ENCODE measurements at regions not wholly inside any gene's neighbourhood (a gene's known extent, or its start where the extent isn't known, plus 50 kb on each side); places are given as distances from the start of the nearest gene placed in this dataset.

DNA sequence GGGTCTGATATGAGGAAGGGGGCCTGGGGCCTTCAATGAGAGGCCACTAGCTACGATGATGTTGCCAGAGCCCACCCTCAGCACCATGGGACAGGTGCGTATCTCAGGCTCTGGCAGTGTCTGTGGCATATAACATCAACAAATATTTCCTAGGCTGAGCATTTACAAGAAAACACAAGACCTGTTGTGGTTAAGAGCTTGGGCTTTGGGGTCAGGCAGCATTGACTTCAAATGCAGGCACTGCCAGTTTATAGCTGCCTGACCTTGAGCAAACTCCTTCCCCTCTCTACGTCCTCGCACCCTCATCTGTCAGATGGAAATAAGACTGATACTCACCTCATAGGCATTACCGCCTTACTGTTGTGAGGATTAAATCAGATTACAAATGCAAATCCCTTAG is 156.0 kb downstream of the KATNAL1 start:
- DNase-seq = no peak

DNA sequence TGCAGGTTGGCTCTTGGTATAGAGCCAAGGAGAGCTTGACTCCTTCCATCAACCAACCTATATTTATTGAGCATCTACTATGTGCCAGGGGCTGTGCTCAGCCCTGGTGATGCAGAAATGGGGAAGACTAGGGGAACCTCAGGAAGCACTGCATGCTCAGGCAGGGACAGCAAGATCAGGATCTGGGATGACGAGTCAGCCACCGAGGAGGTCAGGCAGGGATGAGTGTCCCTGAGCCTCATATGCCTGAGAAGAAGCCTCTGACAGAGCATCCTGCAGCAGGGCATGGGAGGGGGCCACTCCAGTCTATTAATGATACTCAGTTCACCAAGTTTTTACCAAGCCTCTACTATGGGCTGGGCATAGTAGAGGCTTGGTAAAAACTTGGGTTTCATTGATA is 158.1 kb downstream of the KATNAL1 start:
- no peak for DNase-seq

DNA sequence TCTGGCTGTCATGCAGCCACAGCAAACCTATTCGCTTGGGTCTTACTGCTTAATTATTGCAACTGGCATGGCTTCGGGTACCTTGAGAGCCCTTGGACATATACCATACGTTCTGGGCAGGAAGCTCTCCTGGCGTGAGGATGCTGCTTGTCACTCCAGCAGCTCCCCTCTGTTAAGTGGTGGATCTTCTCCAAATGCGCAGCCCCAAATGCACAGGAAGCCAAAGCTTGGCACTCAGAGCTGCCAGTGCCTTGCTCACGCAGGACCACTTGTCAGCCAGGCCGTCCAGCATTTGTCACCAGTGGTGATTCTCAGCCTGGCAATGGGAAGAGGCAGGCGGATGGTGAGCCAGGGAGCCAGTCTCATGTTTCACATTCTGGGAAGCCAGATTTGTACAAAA is 158.6 kb downstream of the KATNAL1 start:
- peak; percentile 27 for DNase-seq

DNA sequence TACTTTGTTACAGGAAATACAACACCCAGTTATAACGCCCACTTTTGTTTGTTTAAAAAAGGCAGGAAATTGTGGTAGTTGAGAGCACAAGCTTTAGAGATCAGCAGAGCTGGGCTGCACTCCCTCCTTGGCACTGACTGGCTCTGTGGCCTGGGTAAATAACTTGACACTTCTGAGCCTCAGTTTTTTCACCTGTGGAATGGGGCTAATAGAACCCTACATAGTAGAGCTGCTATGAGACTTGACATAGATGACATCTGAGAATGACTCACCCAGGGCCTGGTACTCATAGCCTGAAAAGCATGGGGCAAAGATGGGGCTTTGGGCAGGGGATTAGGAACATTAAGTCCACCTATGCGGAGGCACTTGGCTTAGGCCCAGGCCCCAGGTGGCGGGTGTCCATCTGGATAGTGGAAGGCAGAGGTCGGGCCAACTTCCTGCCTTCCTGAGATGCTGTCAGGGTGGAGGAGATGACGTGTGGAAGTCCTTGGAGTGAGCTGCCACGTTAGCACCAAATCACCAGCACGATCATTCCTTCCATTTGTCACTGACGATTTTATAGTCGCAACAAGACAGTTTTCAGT is 159.1 kb downstream of the KATNAL1 start:
- DNase-seq = no peak

DNA sequence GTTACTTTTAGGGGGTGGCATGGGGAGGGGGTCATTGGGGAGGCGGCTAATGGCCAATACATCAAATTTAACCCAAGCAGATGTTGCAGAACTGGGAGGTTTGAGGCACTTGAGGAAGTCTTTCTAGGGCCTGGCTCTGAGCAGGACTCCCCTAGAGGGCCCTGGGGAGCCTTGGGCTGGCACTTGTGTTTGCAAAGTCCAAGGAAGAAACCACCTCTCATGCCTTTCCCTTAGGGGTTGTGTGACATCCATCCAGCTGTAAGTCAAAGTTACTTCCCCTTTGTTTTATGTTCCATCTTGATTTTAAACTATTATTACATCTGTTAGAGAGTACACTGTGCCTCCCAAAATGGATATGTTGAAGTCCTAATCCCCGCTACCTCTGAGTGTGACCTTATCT is 159.9 kb downstream of the KATNAL1 start:
- DNase-seq = no peak

DNA sequence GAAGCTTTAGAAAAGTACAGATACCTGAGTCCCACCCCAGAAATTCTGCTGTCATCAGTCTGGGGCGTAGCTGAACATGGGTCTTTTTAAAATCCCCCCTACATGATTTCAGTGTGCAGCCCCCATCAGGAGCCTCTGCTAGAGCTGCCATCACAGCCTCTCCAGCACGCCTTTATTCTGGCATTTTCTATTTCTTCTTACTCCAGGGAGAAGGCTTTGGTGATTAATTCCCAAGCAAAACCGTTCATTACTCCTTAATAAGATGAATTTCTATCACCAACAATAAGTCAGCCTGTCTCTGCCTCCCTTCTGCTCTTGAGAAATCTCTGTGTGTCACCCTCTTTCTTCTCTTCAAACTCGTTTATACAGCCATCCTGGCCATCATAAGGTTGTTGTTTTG is 160.3 kb downstream of the KATNAL1 start:
- no peak for DNase-seq

DNA sequence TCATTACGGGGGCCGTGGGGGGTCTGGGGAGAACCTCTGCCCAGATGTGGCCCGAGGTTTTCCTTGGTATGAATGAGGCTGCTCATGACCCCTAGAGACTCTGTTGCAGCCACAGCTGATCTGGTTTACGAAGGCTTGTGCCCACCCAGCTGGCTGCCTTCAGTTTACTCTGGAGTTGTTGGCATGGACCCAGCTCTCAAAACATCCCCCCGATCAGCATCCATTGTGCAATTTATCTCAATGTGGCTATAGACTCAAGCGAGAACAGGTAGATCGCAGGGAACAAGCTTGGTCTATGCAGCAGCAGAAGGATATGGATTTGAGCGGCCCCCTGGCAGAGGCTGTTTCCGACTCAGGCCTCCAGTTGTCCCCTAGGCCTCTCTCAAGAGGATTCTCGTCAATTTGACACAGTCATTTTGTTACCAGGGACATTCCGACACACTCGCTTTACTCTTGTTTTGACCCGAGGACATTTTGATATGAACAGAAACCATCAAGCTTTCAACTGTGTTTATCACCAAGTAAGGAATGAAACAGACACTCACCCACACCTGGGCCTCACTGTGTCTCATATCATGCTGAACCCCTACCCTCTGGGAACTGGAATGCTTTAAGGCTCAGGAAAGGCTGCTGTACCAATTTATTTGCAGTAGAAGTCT is 161.5 kb downstream of the KATNAL1 start:
- DNase-seq = no peak

DNA sequence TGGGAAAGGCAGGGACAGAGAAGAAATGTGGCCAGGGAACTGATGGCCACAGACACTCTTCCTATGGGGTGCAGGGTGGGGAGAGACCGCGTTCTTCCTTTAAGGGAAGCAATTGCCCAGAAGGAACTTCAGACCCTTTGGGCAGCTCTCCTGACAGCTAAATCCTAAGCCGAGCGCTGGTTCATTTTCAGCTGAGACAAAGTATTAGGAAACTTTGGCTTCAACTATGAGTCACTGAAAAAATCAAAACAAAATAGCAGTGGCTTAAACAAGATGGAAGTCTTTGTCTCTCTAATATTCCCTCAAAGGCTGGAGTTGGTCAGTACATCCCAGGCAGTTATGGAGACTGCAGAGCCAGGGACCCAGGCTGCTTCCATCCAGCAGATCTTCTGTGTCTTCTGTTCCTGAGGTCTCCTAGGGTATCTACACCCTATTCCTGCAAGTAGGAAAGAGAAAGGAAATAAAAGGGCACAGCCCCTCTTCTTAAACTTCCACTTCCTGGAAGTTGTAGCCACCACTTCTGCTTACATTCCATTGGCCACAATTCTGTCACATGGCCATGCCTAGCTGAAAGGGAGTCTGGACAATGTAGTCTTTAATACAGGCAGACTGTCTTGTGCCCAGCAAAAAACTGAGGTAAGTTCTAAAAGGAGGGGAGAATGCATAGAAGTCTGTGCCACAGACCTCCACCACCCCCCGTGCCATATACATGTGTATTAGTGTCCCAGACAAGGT is 163.5 kb downstream of the KATNAL1 start:
- DNase-seq = no peak

DNA sequence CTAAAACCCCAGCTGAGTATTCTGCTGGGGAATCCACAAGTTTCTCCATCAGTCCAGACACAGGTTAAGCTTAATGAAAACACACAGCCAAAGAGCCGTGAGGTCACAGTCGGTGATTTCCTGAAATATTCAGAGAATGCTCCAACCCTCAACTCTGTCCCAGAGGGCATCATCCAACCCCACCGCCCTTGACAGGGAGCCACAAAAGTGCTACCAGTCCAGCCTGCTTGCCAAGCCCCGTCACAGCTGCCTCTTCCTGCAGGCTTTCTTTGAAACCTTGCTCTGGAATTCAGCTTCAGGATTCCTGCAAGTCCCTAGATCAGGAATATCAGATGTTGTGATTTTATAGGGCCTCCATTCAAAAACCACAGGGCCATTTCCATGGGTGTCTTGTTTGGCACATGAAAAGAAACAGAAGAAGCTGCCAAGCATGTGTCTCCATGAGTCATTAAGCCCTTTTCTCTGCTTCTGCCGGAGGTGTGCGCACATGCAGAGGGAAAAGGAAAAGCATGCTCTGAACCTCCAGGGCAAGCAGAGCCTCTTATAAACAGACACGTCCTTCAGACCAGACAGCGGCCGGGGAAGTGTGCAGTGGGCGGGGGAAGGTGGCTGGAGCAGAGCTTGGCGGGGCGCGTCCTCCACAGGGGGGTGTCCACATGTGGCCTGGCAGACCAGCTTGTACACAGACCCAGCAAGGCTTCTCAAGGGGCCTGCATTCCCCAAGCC is 164.7 kb downstream of the KATNAL1 start:
- no peak for DNase-seq

DNA sequence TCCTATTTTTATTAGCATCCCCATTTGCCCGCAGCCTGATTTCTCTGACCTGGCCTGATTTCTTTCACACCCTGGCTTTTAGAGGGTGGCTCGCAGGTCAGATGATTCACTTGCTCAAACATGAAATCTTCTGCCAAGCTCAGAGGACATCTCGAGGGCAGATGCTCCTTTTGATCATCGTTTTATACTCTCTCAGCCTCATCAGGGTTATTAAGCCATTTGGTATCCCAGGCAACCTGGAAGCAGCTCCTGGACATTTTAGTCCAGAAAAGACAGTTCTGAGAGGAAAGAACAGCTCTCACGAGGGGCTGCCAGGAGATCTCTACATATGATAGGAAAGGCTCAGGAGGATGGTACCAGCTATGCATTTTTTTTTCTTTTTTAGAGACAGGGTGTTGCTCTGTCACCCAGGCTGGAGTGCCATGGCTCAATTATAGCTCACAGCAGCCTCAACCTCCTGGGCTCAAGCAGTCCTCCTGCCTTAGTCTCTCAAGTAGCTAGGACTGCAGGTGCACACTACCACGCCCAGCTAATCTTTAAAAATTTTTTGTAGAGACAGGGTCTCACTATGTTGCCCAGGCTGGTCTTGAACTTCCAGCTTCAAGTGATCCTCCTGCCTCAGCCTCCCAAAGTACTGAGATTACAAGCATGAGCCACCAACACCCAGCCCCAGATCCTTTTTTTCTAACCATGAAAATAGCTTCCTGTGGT is 165.4 kb downstream of the KATNAL1 start:
- no peak for DNase-seq

DNA sequence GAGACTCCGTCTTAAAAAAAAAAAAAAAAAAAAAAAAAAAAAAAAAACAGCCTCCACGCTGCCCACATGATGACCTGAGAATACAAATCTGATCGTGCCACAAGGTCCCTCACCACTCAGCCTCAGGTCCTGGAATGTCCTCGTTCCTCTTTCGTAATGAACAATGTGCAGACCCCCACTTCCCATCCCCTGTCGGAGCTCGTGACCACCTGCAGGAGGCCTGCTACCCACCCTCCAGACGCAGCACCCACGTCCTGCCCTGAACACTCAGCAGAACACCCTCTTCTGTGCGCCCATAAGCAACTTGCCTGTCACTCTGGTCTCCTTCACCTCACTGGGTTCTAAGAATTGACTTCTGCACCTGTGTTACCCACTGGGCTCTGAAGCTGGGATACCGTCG is 166.4 kb downstream of the KATNAL1 start:
- DNase-seq = no peak

DNA sequence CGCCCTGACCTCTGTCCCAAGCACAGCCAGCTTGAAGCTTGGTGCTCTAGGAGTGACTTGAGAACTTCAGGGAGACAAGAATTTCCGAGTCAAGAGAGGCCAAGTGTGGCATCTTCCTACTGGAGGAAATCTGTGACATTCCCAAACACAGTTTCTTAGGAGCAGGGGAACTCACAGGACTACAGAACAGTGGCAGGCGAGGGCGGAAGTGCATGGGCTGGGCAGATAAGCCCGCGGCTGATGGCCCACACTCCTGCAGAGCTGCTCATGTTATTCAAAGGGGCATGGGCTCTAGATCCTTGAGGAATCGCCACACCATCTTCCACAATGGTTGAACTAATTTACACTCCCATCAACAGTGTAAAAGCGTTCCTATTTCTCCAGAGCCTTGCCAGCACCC is 168.8 kb downstream of the KATNAL1 start:
- DNase-seq = no peak

DNA sequence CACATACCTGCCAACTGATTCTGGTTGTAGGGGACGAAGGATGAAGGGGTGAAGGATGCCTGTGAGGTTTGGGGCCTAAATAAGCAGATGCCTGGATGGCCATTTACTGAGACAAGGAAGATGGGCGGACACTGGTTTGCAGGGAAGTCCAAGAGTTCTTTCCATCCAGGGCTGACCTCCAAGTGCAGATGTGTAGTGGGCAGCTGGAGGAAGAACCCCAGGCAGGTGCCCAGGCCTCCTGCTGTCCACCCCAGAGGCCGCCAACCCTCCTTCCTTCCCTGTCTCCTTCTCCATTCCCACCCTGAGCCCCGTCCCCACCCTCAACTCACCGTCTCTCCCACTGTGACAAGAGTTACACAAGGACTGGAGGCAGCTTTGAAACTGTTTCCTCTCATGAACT is 171.5 kb downstream of the KATNAL1 start:
- DNase-seq = no peak

DNA sequence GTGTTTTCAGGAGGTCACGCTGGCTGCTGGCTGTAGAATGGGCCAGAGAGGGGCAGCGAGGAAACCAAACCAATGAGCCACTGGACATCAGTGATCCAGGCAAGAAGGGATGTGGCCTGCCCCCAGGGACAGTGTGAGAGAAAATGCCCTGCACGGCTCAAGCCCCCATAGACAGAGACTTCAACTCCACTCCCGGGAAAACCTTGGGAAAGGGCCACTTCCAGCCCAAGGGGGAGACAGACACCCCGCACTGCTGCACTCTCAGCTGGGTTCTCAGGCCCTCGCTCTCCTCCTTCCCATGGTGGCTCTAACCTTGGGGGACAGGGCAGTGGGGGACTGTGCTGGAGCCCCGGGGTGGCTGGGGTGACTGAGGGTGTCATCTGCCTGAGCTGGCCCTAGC is 172.0 kb downstream of the KATNAL1 start:
- DNase-seq = no peak

DNA sequence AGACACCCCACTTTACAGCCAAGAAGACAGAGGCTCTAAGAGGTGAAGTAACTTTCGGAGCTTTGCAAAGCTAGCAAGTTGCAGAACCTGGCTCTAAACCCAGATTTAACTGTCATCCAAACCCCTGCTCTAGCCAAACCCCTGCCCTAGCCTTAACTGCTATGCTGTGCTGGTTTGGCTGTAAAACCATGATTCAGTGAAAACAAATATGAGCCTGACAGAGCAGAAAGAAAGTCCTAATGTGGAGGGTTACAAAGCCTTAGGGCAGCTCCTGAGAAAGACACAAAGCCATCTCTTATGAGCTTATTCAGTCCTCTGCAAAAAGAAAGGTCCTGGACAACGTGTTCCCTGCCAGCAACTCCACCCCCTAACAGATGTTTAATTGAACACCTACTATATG is 172.8 kb downstream of the KATNAL1 start:
- DNase-seq = no peak

DNA sequence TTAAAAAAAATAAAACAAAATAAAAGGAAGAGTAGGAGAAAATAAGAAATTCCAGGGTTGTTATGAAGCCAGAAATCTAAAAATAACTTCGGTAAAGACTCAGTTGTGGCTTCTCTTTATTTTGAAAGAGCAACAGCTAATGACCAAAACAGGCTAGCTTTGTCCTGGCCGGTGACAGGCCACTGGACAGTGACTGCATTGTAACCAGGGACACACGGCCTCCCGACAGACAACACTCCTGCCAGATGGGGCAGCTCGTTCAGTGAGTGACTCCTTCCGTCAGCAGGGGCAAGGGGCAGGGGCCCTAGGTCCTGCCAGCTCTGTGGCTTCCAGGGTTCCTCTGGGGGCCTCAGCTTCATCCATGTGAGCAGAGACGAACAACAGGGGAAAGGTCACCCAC is 173.4 kb downstream of the KATNAL1 start:
- no peak for DNase-seq

DNA sequence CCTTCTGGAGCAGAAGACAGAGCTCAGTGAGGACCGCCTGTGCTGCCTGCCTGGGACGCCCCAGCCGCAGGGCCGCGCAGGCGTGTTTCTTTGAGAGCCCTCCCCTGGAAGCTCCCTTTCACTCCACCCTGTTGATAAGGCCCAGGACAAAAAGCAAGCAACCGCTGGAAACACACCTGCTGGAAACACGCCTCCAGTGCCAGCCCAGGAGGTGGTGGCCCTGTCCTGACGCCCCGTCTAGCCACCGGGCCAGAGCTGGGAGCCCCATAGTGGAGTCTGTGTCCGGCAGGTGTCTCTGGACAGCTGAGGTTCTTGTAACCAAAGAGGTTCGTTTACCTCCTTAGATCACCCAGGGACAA is 173.8 kb downstream of the KATNAL1 start:
- DNase-seq = no peak

DNA sequence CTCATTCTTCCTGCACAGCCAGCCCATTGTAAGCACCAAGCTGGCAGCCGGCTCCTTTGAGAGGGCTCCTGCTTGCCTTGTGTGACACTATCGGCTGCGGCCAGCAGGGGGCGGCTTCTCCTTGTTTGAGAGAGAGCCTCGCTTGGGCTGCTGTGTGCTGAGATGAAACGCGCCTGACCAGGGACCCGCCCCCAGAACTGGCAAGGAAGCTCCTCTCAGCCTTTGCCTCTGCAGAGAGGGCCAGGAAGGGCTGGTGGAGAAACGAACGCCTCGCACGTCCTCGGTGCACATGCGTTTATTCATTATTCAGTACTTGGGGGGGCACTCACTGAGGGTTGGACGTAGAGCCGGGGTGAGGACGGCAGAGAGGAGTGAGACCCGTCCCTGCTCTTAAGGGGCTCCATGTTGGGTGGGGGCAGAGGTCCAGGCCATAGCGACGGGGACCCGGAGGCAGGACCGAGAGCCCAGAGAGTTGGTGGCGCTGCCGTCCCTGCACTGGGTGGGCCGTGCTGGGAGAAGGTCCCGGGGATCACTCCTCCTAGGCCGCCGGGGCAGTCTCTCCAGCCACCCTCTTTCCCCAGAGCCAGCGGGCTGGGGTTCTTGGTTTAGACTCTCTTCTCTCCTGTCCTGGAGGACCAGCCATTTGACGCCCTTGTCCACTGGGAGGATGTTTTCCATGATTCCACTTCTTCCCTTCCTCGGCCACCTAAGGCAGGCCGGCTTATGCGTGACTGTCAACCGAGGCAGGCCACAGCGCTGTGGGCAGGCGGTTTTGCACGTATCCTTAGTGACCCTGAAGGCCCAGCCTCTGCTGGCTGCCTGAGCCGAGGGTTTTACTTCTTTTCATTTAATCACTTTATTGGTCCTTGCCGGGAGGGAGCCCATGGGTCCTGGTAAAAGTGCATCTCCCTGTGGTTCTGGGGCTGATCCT is 174.5 kb downstream of the KATNAL1 start:
- peak; percentile 52 for DNase-seq

DNA sequence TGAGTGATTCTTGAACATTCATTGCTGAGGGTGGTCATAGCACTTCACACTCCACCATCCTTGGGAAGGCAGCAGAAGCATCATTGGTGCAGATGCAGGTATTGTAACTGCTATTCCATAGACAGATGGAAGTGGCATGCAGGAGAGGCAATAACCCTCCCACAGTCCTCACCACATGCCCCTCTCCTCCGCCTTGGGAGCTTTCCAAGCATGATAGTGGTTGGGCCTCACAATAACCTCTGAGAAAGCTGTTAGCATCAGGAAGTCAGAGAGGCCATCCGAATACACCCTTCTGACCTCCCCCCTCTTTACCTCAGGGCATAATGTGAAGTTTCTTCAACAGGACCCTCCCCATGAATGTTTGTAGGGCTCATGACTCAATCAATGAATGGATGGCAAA is 177.9 kb downstream of the KATNAL1 start:
- DNase-seq = no peak

DNA sequence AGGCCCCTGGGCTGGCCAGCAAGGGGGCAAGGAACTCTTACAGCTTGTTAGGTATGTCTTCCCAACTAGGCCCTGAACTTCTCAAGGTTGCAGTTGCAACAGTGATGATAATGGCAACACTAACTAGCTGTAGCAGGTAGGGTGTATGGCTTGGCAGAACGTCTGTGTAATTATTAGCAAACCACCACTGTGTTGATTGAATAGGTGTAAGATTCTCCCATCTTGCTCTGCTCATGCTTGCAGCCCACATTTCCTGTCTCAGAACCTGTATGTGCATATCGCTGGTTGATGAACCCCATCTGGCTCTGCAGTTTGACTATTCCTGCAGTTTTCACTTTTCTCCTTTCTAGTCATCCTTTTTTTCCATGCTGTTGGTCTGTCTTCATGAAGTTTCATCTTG is 178.8 kb downstream of the KATNAL1 start:
- DNase-seq = no peak

DNA sequence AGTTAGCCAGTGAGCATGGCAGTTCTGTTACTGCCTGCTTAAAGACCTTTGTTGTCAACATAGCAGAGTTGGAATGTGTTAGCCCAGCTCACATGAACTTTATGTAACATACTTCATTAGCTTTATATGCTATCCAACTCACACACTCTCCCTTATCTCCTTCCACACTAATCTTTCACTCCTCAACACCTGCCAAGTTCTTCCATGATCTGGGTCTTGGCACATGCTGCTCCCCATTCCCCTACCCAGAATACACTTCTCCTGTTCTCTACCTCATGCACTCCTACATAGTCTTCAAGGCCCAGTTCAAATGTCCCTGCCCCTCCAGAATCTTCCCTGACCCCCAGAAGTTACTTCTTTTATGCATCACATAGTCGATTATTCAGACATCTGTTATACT is 179.3 kb downstream of the KATNAL1 start:
- no peak for DNase-seq

DNA sequence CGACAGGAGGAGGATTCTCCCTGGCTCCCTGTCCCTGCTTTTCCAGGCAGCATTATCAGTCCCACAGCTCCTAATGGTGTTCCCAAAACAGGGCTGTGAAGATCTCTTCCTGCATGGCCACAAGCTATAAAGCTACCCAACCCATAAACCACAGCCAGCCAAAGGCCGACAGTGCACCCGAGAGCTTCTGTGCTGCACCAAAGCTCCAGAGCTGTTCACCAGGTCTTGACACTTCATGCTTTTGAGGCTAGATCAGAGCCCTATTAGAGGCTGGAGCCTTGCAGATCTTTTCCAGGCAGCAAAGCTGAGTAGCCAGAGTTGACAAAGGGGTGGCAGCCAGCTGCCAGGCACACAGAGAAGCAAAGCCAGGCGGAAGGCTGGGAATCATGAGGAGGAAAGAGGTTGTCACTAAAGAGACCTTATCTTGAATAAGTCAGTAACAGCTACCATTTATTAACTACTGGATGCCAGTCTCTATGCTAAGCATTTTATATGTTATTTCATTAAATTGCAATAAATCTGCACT is 180.4 kb downstream of the KATNAL1 start:
- no peak for DNase-seq

All from NCI-H446 treated with DMSO at 0.1 percent for 48 hours (cell line).